Stimulated activated CD4-positive, alpha-beta T cell treated with anti-CD3 and anti-CD28 coated beads, Interleukin-2, amount 100 ng/mL, for 24 hours (primary cell): ENCODE measurements at regions not wholly inside any gene's neighbourhood (a gene's known extent, or its start where the extent isn't known, plus 50 kb on each side); places are given as distances from the start of the nearest gene placed in this dataset.
"Not testable (repeated sequence)": the region's sequence is repeated elsewhere in the genome, so short reads cannot be mapped to it uniquely, and the experiment has no call there.

Experiments used
- DNase-seq, 2 donors: peaks; one replicate each; pipeline ENCODE4 v3.0.0-alpha.2; 2020

- DNase-seq: no peak
These were observed 421.3 kb upstream of the BTBD3 start for GRCh38 chr20:11496380-11496779.

- no peak for DNase-seq
These were observed 420.1 kb upstream of the BTBD3 start for GRCh38 chr20:11497545-11497944.

DNA sequence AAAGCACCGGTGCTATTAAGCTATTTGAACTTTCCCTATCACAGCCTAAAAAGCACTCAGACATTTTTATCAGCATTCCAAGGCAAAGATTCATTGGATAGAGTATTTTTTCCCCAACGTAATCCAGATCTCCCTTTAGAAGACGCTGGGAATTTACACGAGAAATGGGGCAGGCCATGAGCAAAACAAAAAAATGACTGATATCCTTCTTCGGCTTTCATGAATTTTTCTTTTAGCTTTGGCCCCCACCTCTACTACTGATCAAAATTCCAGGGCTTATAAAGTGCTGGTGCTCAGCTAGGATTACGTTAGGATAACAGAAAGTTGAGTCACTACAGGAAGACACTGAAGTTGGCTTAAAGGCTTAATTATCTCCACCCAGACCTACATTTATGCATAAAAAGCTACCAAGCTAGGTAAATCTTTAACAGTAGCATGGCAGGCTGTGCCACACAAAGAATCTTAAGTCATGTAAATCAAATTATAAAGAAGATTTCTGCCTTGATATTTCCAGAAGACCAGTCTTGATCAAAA lies 418.5 kb upstream of the BTBD3 start:
- DNase-seq: no peak

DNA sequence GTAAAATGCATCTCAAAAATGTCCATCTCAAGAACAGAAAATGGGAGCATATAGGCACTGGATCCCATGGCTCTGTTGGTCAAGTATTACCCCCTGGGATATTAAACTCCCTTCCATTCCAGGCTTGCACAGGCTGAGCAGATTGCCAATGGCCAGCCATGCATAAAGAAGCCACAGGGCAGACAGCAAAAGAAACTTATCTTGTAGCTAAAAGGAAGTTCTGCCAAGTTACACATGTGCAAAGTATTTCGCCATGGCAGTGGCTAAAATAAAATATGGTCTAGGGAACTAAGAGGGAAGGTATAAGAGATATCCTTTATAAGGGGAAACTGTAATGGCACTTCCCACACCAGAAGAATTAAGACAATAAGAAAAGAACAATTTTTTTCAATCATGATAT lies 415.6 kb upstream of the BTBD3 start:
- DNase-seq: no peak

GRCh38 chr20:11502671-11503070 lies 415.0 kb upstream of the BTBD3 start:
- no peak for DNase-seq

DNA sequence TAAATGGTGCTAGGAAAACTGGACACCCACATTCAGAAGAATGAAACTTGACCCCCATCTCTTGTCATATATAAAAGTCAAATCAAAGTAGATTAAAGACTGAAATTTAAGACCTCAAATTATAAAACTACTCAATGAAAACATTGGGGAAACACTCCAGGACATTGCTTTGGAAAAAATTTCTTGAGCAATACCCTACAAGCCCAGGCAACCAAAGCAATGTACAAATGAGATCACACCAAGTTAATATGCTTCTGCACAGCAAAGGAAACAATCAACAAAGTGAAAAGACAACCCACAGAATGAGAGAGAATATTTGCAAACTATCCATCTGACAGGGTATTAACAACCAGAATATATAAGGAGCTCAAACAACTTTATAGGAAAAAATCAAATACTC lies 407.9 kb upstream of the BTBD3 start:
- DNase-seq: no peak

GRCh38 chr20:11511821-11512220 lies 405.9 kb upstream of the BTBD3 start:
- no peak for DNase-seq

DNA sequence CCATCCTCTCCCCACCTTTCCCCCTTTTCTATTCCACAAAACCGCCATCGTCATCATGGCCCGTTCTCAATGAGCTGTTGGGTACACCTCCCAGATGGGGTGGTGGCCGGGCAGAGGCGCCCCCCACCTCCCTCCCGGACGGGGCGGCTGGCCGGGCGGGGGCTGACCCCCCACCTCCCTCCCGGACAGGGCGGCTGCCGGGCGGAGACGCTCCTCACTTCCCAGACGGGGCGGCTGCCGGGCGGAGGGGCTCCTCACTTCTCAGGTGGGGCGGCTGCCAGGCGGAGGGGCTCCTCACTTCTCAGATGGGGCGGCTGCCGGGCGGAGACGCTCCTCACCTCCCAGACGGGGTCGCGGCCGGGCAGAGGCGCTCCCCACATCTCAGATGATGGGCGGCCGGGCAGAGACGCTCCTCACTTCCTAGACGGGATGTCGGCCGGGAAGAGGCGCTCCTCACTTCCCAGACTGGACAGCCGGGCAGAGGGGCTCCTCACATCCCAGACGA lies 404.4 kb upstream of the BTBD3 start:
- not testable (repeated sequence) for DNase-seq

GRCh38 chr20:11516448-11516847 lies 401.2 kb upstream of the BTBD3 start:
- no peak for DNase-seq

DNA sequence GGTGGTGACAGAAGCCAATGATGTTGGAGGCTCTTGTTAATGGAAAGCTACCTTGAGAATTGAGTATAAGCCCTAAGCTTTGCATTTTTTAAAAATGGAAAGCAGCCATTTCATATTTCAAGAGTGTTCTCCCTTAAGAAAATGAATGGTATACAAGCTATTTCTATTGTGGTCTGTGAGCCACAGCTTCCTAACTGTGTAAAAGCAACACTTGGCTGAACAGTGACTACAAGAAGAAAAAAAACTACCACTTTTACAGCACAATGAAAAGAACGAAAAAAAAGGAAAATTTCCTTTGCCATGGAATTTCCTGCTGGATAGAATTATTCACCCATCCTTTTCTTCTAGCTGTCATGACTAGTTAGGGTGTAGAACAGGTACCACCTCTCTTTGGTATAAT lies 397.1 kb upstream of the BTBD3 start:
- no peak for DNase-seq

DNA sequence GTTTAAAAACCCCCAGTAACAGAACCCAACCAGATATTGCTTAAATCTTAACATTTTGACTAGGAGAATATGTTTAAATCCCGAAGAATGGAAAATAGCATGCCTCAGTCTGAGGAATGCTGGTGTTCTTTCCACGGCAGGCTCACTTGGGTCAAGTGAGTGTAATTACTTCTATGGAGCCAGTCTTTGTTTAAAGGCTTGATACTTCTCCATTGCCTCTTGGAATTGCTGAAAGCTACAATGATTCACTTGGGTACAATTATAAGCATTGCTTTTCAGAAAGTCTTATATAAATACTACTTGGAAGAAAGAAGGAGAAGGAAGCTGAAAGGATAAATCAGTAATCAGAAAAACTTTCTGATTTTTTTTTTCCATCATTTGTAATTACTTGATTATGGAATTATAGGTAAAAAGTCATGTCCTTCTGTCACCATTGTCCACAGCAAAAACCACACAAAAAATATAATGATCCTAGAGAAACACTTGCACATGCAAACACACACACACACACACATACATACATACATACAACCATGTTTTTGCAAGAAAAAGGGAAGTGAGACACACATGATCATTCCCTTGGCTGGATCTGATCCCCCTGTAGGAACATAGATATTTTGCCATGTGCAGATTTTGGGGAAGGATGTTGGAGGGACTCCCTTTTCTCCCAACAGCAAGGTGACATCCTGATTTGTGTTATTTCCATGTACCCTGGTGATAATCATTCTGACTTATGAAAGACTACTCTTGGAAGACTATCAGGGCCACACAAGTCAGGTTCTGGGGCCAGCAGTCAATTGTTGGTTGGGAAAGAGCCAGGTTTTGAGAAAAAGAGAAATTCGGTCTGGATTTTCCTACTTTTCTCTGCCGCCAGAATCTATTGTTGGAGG lies 396.0 kb upstream of the BTBD3 start:
- DNase-seq: no peak

DNA sequence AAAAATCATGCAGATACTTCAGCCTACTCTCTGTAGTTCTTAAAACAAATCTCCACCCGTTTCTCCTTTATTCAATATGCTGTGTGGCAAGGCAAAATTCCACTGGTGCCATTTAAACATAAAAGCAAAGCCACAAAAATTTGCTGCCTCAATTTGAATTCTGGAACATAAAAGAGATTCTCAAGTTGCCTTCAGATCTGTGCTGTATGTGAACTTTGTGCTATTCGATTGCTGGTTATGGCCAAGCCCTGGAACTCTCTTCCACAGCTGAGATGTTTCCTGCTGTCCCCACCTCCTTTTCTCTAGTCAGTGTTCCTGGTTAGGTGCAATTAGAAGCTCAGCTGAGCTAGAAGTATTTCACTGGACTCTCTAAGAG lies 395.3 kb upstream of the BTBD3 start:
- no peak for DNase-seq

GRCh38 chr20:11529047-11529446 lies 388.6 kb upstream of the BTBD3 start:
- no peak for DNase-seq

DNA sequence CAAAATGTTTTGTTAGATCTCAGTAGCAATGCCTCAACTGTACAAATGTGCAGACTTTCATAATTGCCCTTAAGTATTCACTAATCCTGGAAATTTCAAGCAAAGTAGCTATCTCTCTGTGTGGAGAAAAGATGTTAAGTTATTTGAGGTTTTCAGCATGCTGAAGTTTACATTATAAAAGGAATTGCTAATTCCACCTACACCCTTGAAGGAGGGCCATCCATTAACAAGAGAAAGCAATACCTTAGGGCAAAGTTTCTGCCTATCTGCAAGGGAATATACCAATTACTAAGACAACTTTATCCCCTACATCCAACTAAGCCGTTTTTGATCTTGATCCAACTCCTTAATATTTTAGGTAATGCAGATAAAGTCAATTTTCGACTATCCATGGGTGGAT lies 380.7 kb upstream of the BTBD3 start:
- DNase-seq: no peak

GRCh38 chr20:11539450-11539849 lies 378.2 kb upstream of the BTBD3 start:
- no peak for DNase-seq

GRCh38 chr20:11540558-11540957 lies 377.1 kb upstream of the BTBD3 start:
- DNase-seq: no peak

DNA sequence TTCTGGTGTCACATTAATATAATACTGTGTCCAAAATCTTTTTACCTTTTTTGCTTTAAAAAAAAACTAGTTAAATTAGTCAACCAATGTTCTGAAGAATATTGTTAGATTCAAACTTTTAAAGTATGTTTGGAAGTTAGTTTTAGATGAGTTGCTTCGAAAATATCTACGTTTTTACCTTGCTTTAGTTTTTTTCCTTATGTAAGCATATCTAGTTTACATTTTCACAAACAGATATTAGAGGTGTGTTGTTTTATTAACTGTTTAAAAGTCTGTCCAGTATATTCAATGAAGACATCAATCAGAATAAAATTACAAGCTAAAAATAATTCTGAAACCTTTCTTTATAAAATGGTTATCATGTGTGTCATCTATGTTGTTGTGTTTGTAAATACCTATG lies 375.0 kb upstream of the BTBD3 start:
- no peak for DNase-seq

DNA sequence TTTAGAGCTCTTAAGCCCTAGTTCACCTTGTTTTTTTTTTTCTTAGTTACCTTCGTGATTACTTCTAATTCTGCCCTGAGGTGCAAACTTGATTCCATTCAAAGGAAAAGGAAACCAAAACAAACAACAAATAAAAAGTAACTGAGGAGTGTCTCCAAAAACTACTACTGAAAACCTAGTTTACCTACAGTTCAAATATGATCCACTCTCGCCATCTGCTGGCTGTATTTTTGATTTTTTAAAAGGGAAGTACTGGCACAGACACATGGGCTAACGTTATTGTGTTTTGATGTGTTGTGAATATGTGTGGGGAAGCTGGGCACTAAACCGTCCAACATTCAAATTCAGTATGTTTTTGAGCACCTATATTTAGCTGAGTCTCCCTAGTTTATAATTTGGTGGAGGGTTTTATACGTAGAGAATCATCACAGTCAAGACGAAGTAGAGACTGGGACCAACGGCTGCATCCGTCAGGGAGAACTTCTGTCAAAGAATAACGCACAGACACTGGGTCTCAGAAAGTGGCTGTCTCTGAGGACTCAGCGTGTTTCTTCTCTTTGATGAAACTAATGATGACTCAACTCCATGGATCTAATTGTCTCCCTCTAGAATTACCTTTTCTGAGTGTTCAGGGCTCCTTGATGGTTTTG lies 373.5 kb upstream of the BTBD3 start:
- no peak for DNase-seq

GRCh38 chr20:11546939-11547338 lies 370.8 kb upstream of the BTBD3 start:
- DNase-seq: no peak

DNA sequence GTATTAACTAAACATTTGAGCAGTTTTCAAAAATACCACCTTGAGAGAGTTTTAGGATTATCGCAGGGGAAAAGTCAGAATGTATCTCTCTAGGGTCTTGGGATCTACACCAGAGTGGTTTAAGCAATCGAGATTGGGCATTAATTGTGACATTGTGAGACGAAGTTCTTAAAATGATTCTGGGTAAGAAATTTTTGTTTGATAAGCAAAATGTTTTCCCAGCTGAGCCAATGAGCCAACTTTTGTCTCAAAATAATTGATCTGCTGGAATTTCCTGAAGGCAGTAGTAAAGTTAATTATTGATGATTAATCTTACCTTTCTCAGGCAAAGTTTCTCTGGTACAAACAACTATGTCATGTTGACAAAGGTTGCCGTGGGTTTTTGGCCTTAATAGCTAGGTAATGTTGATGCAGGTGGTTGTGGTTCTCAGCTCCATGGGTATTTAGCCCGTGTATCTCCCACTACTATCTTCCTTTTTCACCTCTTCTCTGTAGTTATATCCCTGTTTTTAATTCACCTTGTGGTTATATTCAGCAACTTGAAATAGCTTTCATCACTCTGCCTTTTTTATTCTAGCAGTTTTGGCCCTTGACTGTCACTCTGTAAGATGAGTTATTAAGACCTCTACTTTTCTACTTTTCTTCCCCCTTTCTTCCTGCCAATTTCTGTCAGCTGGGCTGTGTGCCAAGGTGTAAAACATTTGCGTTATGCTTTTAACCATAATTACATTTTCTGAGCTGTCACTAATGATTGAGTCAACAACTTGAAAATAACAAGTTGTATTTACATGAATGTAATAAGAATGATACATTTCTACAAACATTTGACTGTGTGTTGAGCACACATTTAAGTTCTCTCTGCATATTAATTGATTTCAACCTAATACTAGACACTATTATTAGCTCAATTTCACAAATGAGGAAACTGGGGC lies 368.3 kb upstream of the BTBD3 start:
- DNase-seq: no peak

GRCh38 chr20:11550657-11551338 lies 366.9 kb upstream of the BTBD3 start:
- no peak for DNase-seq

DNA sequence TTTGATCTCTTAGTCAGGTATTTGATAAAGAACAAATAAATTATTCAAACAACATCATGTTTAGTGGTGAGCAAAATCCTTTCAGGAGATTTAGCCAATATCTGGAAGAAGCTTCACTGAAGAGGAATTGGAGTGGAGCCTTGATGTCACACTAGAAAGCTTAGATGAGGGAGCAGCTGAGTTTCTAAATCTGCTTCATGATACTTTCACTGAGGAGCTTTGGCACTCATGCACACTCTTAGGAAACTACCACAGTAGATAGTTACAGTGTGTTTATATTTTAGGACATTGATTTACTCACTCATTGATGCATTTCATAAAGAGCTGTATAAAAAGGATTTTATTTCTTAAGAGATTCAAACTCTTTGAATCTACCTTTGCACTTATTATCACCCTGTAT lies 366.2 kb upstream of the BTBD3 start:
- DNase-seq: no peak
